ENCODE measurements at regions not wholly inside any gene's neighbourhood (a gene's known extent, or its start where the extent isn't known, plus 50 kb on each side); places are given as distances from the start of the nearest gene placed in this dataset.

- no peak for DNase-seq
Measured at GRCh38 chr4:60216752-60217151, 983.4 kb upstream of the ADGRL3 start.

- DNase-seq = no peak
Measured at GRCh38 chr4:60221866-60222265, 978.3 kb upstream of the ADGRL3 start.

GRCh38 chr4:60223208-60223923 lies 976.8 kb upstream of the ADGRL3 start:
- DNase-seq = no peak

GRCh38 chr4:60241866-60242265 lies 958.3 kb upstream of the ADGRL3 start:
- no peak for DNase-seq

GRCh38 chr4:60249784-60250183 lies 950.3 kb upstream of the ADGRL3 start:
- no peak for DNase-seq

GRCh38 chr4:60250657-60251056 lies 949.5 kb upstream of the ADGRL3 start:
- DNase-seq = no peak

- no peak for DNase-seq
Measured at GRCh38 chr4:60259781-60260180, 940.3 kb upstream of the ADGRL3 start.

GRCh38 chr4:60266505-60266904 lies 933.6 kb upstream of the ADGRL3 start:
- no peak for DNase-seq

GRCh38 chr4:60296386-60296785 lies 903.7 kb upstream of the ADGRL3 start:
- DNase-seq = no peak

- DNase-seq = no peak
Measured at GRCh38 chr4:60313611-60314178, 886.4 kb upstream of the ADGRL3 start.

- no peak for DNase-seq
Measured at GRCh38 chr4:60314416-60314815, 885.7 kb upstream of the ADGRL3 start.

- no peak for DNase-seq
Measured at GRCh38 chr4:60315586-60315985, 884.5 kb upstream of the ADGRL3 start.

GRCh38 chr4:60326735-60327134 lies 873.4 kb upstream of the ADGRL3 start:
- DNase-seq = no peak

GRCh38 chr4:60327651-60328050 lies 872.5 kb upstream of the ADGRL3 start:
- DNase-seq = no peak

GRCh38 chr4:60344908-60345307 lies 855.2 kb upstream of the ADGRL3 start:
- DNase-seq = no peak

- DNase-seq = no peak
Measured at GRCh38 chr4:60345392-60345791, 854.7 kb upstream of the ADGRL3 start.

- no peak for DNase-seq
Measured at GRCh38 chr4:60359746-60360367, 840.3 kb upstream of the ADGRL3 start.

- DNase-seq = no peak
Measured at GRCh38 chr4:60365176-60365575, 835.0 kb upstream of the ADGRL3 start.

GRCh38 chr4:60366661-60367060 lies 833.5 kb upstream of the ADGRL3 start:
- no peak for DNase-seq

- DNase-seq = no peak
Measured at GRCh38 chr4:60368986-60369385, 831.1 kb upstream of the ADGRL3 start.

- no peak for DNase-seq
Measured at GRCh38 chr4:60378010-60378409, 822.1 kb upstream of the ADGRL3 start.

- no peak for DNase-seq
Measured at GRCh38 chr4:60384516-60384915, 815.6 kb upstream of the ADGRL3 start.

- DNase-seq = no peak
Measured at GRCh38 chr4:60389633-60390032, 810.5 kb upstream of the ADGRL3 start.

GRCh38 chr4:60396341-60397049 lies 803.6 kb upstream of the ADGRL3 start:
- no peak for DNase-seq

Measured in stimulated activated CD4-positive, alpha-beta T cell treated with anti-CD3 and anti-CD28 coated beads, Interleukin-12 subunit alpha, Interleukin-12 subunit beta, amount 100 ng/mL, for 4 hours (primary cell).